Transverse colon (tissue), 4 donors: ENCODE measurements at regions not wholly inside any gene's neighbourhood (a gene's known extent, or its start where the extent isn't known, plus 50 kb on each side); places are given as distances from the start of the nearest gene placed in this dataset.

Source experiments
- DNase-seq: peaks from one replicate; pipeline ENCODE4 v3.0.0-alpha.2; 2019
- H3K27ac ChIP-seq, 4 donors: fragments of 200-600 bp; sonication (generic); 2 replicates each; pipeline ENCODE4 v1.5.1; 2016 to 2018; ENCODE audit warnings: inconsistent platforms in 4 of 4
- H3K27me3 ChIP-seq: fragments of 200-600 bp; sonication (generic); 2 replicates; pipeline ENCODE4 v1.5.1; 2017; ENCODE audit warnings: inconsistent platforms
- H3K36me3 ChIP-seq, 4 donors: fragments of 200-600 bp; sonication (generic); 2 replicates each; pipeline ENCODE4 v1.5.1; 2017 to 2019; ENCODE audit warnings: inconsistent platforms in 4 of 4
- H3K4me1 ChIP-seq, 4 donors: fragments of 200-600 bp; sonication (generic); 2 replicates each; pipeline ENCODE4 v1.5.1; 2017 to 2020; ENCODE audit warnings: inconsistent platforms in 4 of 4
- H3K4me3 ChIP-seq, 4 donors: fragments of 200-600 bp; sonication (generic); 1 replicate in 1 of 4; 2 replicates in 3 of 4; pipeline versions ENCODE4 v1.5.1 to v1.6.1; 2017 to 2019; ENCODE audit warnings: inconsistent platforms in 4 of 4
- H3K9me3 ChIP-seq, 2 donors: fragments of 200-600 bp; sonication (generic); 2 replicates each; pipeline ENCODE4 v1.5.1; 2017 to 2019; ENCODE audit warnings: inconsistent platforms in 2 of 2
- EP300 ChIP-seq: sonication (generic); formaldehyde crosslinking; IDR thresholded peaks from one replicate; pipeline ENCODE4 v1.6.1; 2017; ENCODE audit warnings: antibody characterized with exemption, low read depth
- POLR2A ChIP-seq: fragments of 450-650 bp; IDR thresholded peaks from one replicate; pipeline ENCODE4 v1.6.1; 2016; ENCODE audit warnings: antibody characterized with exemption, mild to moderate bottlenecking, moderate library complexity
- POLR2AphosphoS5 ChIP-seq, 3 donors: sonication (generic); formaldehyde crosslinking; IDR thresholded peaks; one replicate each; pipeline ENCODE4 v1.6.1; 2016; ENCODE audit warnings: antibody characterized with exemption in 3 of 3
- WGBS, 2 donors: methylation state at CpG; one replicate each; pipeline ENCODE4 v1.1.5; 2018; ENCODE audit warnings: low coverage in 1 of 2; 5-methylcytosine and 5-hydroxymethylcytosine counted together
- in situ Hi-C, 4 donors: fragments of 200-750 bp; cut with MboI; loops; one replicate each; pipeline versions ENCODE4 v1.15.0 to v1.15.1; 2017; ENCODE audit warnings: low sequenced_read_pairs in 3 of 4, low pct_ligation_motif_present in 1 of 4, low pct_unique_long_range_greater_than_20kb in 1 of 4
- intact Hi-C: fragments of 100-400 bp; cut with DNase I; formaldehyde crosslinking; loops from one replicate; pipeline ENCODE4 v1.15.1; 2023; ENCODE audit warnings: low total_unique reads
- TF ChIP-seq, protein P1 (sequence below), 5 experiments: fragments of 200-600 bp in 3 of 5; fragments of 450-650 bp in 2 of 5; sonication (generic) in 3 of 5; IDR thresholded peaks; 1 replicate in 2 of 5; 2 replicates in 3 of 5; pipeline ENCODE4 v1.5.1; 2016 to 2017; ENCODE audit warnings: antibody characterized with exemption in 5 of 5, inconsistent platforms in 3 of 5, mild to moderate bottlenecking in 2 of 5, moderate library complexity in 1 of 5

DNA sequence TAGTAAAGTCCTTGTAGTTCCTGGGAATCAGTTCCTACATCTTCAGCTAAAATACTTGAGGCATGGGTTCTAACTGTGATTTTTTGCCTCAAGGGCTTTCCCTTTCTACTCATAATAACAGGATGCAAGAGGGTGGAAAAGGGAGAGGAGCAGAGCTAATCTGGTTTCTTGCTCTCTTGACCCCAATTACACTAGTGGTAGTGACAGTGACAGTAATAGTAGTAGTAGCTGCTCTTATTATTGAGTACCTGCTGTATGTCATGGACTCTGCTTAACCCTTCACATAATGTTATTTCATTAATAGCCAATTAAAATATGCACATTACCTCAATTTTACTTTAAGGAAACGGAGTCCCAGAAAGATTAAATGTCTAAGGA lies 214.8 kb upstream of the HNRNPA3 start:
- Histone ChIP-seq H3K36me3 (no peaks in the 10 kb centered on the region), H3K4me3 (no peak overlapping the region), H3K27ac (peak overlapping the region in 1 of 4 donors; percentile 2), H3K4me1 (peaks cover 0 to 6% (median 2%) of the 10 kb centered on the region in 4 donors), H3K27me3 (no peaks in the 10 kb centered on the region), H3K9me3 (no peaks in the 10 kb centered on the region)
- intact Hi-C loops (no loop called here), in situ Hi-C loops (no loop called here)
- 89 to 96% methylated on average over 1 of the region's 1 CpG for WGBS, 2 donors
- TF ChIP-seq, protein P1, sequence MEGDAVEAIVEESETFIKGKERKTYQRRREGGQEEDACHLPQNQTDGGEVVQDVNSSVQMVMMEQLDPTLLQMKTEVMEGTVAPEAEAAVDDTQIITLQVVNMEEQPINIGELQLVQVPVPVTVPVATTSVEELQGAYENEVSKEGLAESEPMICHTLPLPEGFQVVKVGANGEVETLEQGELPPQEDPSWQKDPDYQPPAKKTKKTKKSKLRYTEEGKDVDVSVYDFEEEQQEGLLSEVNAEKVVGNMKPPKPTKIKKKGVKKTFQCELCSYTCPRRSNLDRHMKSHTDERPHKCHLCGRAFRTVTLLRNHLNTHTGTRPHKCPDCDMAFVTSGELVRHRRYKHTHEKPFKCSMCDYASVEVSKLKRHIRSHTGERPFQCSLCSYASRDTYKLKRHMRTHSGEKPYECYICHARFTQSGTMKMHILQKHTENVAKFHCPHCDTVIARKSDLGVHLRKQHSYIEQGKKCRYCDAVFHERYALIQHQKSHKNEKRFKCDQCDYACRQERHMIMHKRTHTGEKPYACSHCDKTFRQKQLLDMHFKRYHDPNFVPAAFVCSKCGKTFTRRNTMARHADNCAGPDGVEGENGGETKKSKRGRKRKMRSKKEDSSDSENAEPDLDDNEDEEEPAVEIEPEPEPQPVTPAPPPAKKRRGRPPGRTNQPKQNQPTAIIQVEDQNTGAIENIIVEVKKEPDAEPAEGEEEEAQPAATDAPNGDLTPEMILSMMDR (IDR thresholded peaks at IDR 0.05), result no peak
- TF ChIP-seq POLR2A (no peak), EP300 (no peak), POLR2AphosphoS5 (IDR thresholded peaks at IDR 0.05) (no peak)
- no peak for DNase-seq

DNA sequence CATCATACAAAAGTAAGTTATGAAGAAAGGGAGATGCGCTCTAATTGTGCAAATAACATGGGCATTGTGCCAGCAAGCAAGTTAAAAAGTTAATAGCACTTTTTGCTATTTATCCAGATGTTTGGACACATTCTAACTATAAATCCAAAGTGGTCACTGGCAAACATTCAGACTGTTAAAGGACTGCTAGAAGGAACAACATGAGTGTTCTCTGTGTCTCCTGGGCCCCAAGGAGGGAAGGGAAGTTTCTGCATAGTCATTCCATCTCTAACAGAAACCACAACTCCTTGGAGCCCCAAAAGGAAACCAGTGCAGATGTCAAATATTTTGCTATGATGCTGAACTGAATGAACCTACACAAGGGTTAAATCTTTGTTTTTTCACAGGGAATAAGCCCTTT lies 213.3 kb upstream of the HNRNPA3 start:
- H3K27ac ChIP-seq, result no peak overlapping the region
- in situ Hi-C loops, result no loop called here
- intact Hi-C loops, result no loop called here

DNA sequence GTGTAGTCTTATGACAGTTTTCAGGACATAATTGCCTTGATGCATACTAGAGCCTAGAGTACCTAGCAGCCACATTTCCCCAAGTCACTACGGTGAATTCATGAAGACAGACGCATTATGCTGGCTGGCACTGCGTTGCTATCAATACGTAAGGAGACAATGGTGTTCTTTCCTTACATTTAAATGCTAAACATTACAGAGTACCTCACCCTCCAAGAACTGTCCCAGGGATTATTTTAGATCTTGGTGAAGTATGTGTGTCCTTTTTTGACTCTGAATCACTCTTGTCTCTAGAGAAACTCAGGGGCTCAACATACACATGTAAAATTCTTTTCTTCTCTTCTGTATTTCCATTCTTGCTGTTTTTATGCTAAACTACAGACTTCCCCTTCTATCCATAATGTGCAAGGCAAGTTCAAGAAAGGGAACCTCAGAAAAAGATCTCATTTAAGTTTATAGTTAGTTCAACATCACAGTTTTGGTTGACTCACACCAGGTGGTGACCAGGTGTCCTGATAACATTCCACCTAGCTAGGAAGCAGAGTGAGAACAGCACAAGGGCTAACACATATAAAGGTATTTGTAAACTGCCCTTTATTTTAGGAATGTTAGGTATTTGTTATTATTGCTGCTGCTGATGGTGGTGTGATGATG lies 212.4 kb upstream of the HNRNPA3 start:
- WGBS, 2 donors, result 70 to 80% methylated on average over 2 to 4 of the region's 4 CpGs
- DNase-seq, result no peak
- intact Hi-C loops (no loop called here), in situ Hi-C loops (no loop called here)
- Histone ChIP-seq H3K4me3 (no peak overlapping the region), H3K9me3 (no peaks in the 10 kb centered on the region), H3K27me3 (no peaks in the 10 kb centered on the region), H3K36me3 (no peaks in the 10 kb centered on the region), H3K4me1 (peaks cover 0 to 6% (median 2%) of the 10 kb centered on the region in 4 donors), H3K27ac (no peak overlapping the region)
- no peak for TF ChIP-seq EP300
- TF ChIP-seq POLR2A, result no peak
- TF ChIP-seq, protein P1 (IDR thresholded peaks at IDR 0.05), result no peak
- TF ChIP-seq POLR2AphosphoS5 (IDR thresholded peaks at IDR 0.05), result no peak

More for the DNA sequence above, 213.3 kb upstream of the HNRNPA3 start:
- Histone ChIP-seq H3K9me3 (no peaks in the 10 kb centered on the region), H3K4me1 (peaks cover 0 to 6% (median 2%) of the 10 kb centered on the region in 4 donors), H3K27me3 (no peaks in the 10 kb centered on the region), H3K36me3 (no peaks in the 10 kb centered on the region), H3K4me3 (no peak overlapping the region)
- no peak for DNase-seq
- no peak for TF ChIP-seq POLR2A
- no peak for TF ChIP-seq EP300
- no peak for TF ChIP-seq POLR2AphosphoS5 (IDR thresholded peaks at IDR 0.05)
- TF ChIP-seq, protein P1 (IDR thresholded peaks at IDR 0.05), result no peak
- WGBS, 2 donors, result 67 to 77% methylated on average over 1 of the region's 1 CpG

DNA sequence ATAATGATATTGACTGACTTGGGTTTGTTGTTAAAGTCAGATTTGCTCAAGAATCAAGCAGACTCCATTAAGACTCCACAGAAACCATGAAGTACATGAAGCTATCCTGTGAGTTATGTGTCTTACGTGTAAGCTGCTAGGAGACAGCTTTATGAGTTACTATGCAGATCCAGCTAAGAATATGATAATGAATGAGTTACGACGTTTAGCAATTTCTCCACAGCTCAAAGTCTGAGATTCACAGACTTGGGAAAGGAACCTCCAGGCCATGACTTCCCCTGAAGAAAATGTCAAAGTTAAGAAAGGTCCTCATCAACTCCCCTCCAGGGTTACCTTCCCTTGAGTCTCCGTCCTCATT lies 211.9 kb upstream of the HNRNPA3 start:
- H3K27me3 ChIP-seq, result no peaks in the 10 kb centered on the region
- TF ChIP-seq, protein P1 (IDR thresholded peaks at IDR 0.05), result no peak
- no peak for TF ChIP-seq POLR2A
- no peak for TF ChIP-seq POLR2AphosphoS5 (IDR thresholded peaks at IDR 0.05)
- no peak for TF ChIP-seq EP300
- 85 to 87% methylated on average over 4 of the region's 4 CpGs for WGBS, 2 donors
- H3K27ac ChIP-seq, result no peak overlapping the region
- H3K4me1 ChIP-seq, result peaks cover 0 to 6% (median 2%) of the 10 kb centered on the region in 4 donors
- H3K9me3 ChIP-seq, result no peaks in the 10 kb centered on the region
- H3K4me3 ChIP-seq, result no peak overlapping the region
- intact Hi-C loops (no loop called here), in situ Hi-C loops (no loop called here)
- H3K36me3 ChIP-seq, result no peaks in the 10 kb centered on the region
- DNase-seq, result no peak
